HL-60 (cell line): ENCODE measurements at regions not wholly inside any gene's neighbourhood (a gene's known extent, or its start where the extent isn't known, plus 50 kb on each side); places are given as distances from the start of the nearest gene placed in this dataset.

Source experiments
- DNase-seq, 2 experiments: peaks; one replicate each; pipeline ENCODE4 v3.0.0-alpha.2; 2010 to 2020; ENCODE audit warnings: low read depth in 1 of 2, low spot score in 1 of 2
- H3K27ac ChIP-seq: fragments of 250-450 bp; sonication (Bioruptor Pico); replicated peaks from 2 replicates; pipeline ENCODE4 v1.5.1; 2020; ENCODE audit warnings: mild to moderate bottlenecking, moderate library complexity
- H3K27me3 ChIP-seq: fragments of 250-450 bp; sonication (Bioruptor Pico); 2 replicates; pipeline ENCODE4 v1.5.1; 2021; ENCODE audit warnings: mild to moderate bottlenecking, moderate library complexity; ENCODE audit not compliant: insufficient read depth, poor library complexity, severe bottlenecking
- H3K4me3 ChIP-seq: replicated peaks from 2 replicates; pipeline ENCODE4 v1.5.1; 2011; ENCODE audit warnings: mild to moderate bottlenecking, control low read depth, low read length; ENCODE audit not compliant: insufficient read depth
- GABPA ChIP-seq: IDR thresholded peaks from 2 replicates; pipeline ENCODE4 v1.6.1; 2012; ENCODE audit warnings: low read depth
- POLR2AphosphoS5 ChIP-seq: IDR thresholded peaks from 2 replicates; pipeline ENCODE4 v1.6.1; 2012; ENCODE audit warnings: low read depth
- SPI1 ChIP-seq: IDR thresholded peaks from 2 replicates; pipeline ENCODE4 v1.6.1; 2012; ENCODE audit warnings: low read depth, mild to moderate bottlenecking, borderline replicate concordance
- TF ChIP-seq, protein P1 (sequence below): IDR thresholded peaks from one replicate; pipeline ENCODE4 v1.5.1; 2011; ENCODE audit warnings: low read length, control low read depth, inconsistent platforms; ENCODE audit not compliant: insufficient read depth
- TF ChIP-seq, protein P2 (sequence below): IDR thresholded peaks from 2 replicates; pipeline ENCODE4 v1.6.1; 2012; ENCODE audit warnings: low read depth; ENCODE audit not compliant: insufficient replicate concordance

DNA sequence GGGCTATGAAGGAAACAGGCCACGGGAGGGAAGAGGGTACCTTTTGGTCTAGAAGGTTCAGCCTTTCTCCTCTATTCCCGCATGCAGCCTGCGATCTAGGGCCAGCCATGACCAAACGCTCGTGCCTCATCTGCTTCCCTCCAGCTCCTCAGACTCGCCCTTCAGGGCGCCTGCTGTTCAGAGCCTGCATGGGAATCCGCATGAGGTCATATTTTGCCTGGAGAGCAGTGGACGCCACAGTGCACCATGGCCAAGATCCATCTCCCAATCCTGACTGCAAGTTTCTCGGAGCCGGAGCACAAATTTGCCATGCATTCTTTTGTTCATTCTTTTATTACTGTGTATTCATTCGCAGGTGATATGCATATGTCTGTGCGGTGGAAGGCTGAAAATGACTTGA lies 608.1 kb downstream of the QKI start:
- Histone ChIP-seq H3K27me3 (no peaks in the 10 kb centered on the region), H3K4me3 (no peak overlapping the region), H3K27ac (no peak overlapping the region)
- no peak for DNase-seq
- no peak for TF ChIP-seq POLR2AphosphoS5
- TF ChIP-seq SPI1: no peak
- TF ChIP-seq, protein P1, sequence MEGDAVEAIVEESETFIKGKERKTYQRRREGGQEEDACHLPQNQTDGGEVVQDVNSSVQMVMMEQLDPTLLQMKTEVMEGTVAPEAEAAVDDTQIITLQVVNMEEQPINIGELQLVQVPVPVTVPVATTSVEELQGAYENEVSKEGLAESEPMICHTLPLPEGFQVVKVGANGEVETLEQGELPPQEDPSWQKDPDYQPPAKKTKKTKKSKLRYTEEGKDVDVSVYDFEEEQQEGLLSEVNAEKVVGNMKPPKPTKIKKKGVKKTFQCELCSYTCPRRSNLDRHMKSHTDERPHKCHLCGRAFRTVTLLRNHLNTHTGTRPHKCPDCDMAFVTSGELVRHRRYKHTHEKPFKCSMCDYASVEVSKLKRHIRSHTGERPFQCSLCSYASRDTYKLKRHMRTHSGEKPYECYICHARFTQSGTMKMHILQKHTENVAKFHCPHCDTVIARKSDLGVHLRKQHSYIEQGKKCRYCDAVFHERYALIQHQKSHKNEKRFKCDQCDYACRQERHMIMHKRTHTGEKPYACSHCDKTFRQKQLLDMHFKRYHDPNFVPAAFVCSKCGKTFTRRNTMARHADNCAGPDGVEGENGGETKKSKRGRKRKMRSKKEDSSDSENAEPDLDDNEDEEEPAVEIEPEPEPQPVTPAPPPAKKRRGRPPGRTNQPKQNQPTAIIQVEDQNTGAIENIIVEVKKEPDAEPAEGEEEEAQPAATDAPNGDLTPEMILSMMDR: no peak
- TF ChIP-seq, protein P2, sequence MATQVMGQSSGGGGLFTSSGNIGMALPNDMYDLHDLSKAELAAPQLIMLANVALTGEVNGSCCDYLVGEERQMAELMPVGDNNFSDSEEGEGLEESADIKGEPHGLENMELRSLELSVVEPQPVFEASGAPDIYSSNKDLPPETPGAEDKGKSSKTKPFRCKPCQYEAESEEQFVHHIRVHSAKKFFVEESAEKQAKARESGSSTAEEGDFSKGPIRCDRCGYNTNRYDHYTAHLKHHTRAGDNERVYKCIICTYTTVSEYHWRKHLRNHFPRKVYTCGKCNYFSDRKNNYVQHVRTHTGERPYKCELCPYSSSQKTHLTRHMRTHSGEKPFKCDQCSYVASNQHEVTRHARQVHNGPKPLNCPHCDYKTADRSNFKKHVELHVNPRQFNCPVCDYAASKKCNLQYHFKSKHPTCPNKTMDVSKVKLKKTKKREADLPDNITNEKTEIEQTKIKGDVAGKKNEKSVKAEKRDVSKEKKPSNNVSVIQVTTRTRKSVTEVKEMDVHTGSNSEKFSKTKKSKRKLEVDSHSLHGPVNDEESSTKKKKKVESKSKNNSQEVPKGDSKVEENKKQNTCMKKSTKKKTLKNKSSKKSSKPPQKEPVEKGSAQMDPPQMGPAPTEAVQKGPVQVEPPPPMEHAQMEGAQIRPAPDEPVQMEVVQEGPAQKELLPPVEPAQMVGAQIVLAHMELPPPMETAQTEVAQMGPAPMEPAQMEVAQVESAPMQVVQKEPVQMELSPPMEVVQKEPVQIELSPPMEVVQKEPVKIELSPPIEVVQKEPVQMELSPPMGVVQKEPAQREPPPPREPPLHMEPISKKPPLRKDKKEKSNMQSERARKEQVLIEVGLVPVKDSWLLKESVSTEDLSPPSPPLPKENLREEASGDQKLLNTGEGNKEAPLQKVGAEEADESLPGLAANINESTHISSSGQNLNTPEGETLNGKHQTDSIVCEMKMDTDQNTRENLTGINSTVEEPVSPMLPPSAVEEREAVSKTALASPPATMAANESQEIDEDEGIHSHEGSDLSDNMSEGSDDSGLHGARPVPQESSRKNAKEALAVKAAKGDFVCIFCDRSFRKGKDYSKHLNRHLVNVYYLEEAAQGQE: no peak
- no peak for TF ChIP-seq GABPA

DNA sequence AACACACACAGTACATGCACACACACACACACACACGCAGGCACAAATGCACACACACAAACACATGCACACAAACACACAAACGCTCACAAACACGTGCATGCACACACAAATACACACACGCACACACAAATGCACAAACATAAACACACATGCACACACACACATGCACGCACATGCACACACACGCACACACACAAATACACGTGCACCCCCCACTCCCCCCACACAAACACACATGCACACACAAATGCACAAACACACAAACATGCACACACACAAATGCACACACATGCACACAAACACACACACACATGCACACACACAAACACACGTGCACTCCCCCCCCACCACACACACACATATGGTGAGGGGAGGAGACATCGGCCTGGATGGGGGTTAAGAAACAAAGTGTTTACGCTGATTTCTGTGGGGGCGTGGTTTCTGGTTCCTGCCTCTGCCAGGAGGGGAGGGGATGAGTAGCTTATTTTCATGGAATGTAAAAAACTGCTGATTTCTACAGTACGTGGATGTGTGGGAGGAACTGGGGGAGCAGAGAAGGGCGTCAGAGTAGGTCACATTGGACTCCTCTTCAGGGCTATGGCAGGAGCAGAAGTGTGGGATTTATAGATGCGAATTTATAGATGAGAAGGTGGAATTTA lies 607.2 kb downstream of the QKI start:
- no peak for DNase-seq
- no peaks in the 10 kb centered on the region for H3K27me3 ChIP-seq
- no peak overlapping the region for H3K4me3 ChIP-seq
- H3K27ac ChIP-seq: no peak overlapping the region
- TF ChIP-seq, protein P2: no peak
- no peak for TF ChIP-seq SPI1
- no peak for TF ChIP-seq GABPA
- TF ChIP-seq, protein P1: no peak
- TF ChIP-seq POLR2AphosphoS5: no peak

DNA sequence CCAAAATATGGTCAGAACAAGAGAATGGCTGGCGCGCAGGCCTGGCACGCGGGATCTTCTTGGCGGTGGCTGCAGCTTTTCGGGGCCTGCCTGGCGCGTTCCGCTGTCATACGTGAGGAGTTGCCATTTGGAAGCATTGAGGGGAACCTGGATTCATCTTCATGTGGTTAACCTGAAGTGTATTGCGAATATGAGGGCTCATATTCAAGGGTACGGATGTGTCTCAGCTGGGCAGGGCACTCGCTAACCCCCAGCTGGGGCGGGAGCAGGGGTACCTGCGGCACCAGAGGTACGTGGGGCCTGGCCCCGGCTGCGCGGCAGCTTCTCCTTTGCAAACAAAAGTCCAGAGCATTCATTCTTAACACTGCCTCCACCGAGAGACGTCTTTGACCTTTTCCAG lies 605.6 kb downstream of the QKI start:
- no peak overlapping the region for H3K27ac ChIP-seq
- H3K27me3 ChIP-seq: no peaks in the 10 kb centered on the region
- no peak for DNase-seq
- no peak overlapping the region for H3K4me3 ChIP-seq
- no peak for TF ChIP-seq SPI1
- TF ChIP-seq, protein P2: no peak
- TF ChIP-seq POLR2AphosphoS5: no peak
- TF ChIP-seq, protein P1: no peak
- no peak for TF ChIP-seq GABPA
